CD14-positive monocyte (primary cell): ENCODE measurements at regions not wholly inside any gene's neighbourhood (a gene's known extent, or its start where the extent isn't known, plus 50 kb on each side); places are given as distances from the start of the nearest gene placed in this dataset.

Source experiments
- DNase-seq, 3 donors: peaks; one replicate each; pipeline ENCODE4 v3.0.0-alpha.2; 2011 to 2022
- H2AFZ ChIP-seq: 2 replicates; pipeline ENCODE4 v1.6.0; 2012; ENCODE audit warnings: mild to moderate bottlenecking, low read depth, low read length, inconsistent platforms; ENCODE audit not compliant: insufficient read depth, poor library complexity, severe bottlenecking
- H3K27ac ChIP-seq, 2 donors: 1 replicate in 1 of 2; 2 replicates in 1 of 2; pipeline ENCODE4 v1.5.1; 2012 to 2013; ENCODE audit warnings: low read length in 2 of 2, control low read depth in 1 of 2, inconsistent platforms in 1 of 2, low read depth in 1 of 2, mild to moderate bottlenecking in 1 of 2
- H3K27me3 ChIP-seq, 2 donors: one replicate each; pipeline versions ENCODE4 v1.6.0 to v1.6.1; 2011 to 2013; ENCODE audit warnings: low read length in 2 of 2; ENCODE audit not compliant: control insufficient read depth in 2 of 2, insufficient read depth in 2 of 2
- H3K36me3 ChIP-seq, 2 donors: replicated peaks in 1 of 2; 1 replicate in 1 of 2; 2 replicates in 1 of 2; pipeline versions ENCODE4 v1.5.1 to v1.6.1; 2012 to 2013; ENCODE audit warnings: low read length in 2 of 2, control low read depth in 1 of 2, inconsistent platforms in 1 of 2, mild to moderate bottlenecking in 1 of 2; ENCODE audit not compliant: insufficient read depth in 2 of 2, control insufficient read depth in 1 of 2
- H3K4me1 ChIP-seq, 2 donors: 1 replicate in 1 of 2; 2 replicates in 1 of 2; pipeline versions ENCODE4 v1.5.1 to v1.6.1; 2012 to 2013; ENCODE audit warnings: low read length in 2 of 2, control low read depth in 1 of 2, inconsistent platforms in 1 of 2, mild to moderate bottlenecking in 1 of 2, moderate library complexity in 1 of 2; ENCODE audit not compliant: insufficient read depth in 2 of 2, control insufficient read depth in 1 of 2
- H3K4me2 ChIP-seq: replicated peaks from 2 replicates; pipeline ENCODE3; 2012; ENCODE audit warnings: low read length, moderate library complexity, mild to moderate bottlenecking; ENCODE audit not compliant: poor library complexity, severe bottlenecking; ENCODE audit errors: extremely low read depth
- H3K4me3 ChIP-seq, 3 experiments: fragments of 200-600 bp in 1 of 3; sonication (generic) in 1 of 3; replicated peaks in 1 of 3; 1 replicate in 2 of 3; 2 replicates in 1 of 3; pipeline ENCODE4 v1.5.1; 2011 to 2013; ENCODE audit warnings: low read length in 3 of 3, mild to moderate bottlenecking in 3 of 3, control low read depth in 2 of 3, low read depth in 2 of 3, inconsistent platforms in 1 of 3, moderate library complexity in 1 of 3
- H3K79me2 ChIP-seq: 2 replicates; pipeline ENCODE4 v1.6.0; 2012; ENCODE audit warnings: mild to moderate bottlenecking, control low read depth, inconsistent platforms, low read length, moderate library complexity; ENCODE audit not compliant: insufficient read depth
- H3K9ac ChIP-seq: 2 replicates; pipeline ENCODE4 v1.6.0; 2017; ENCODE audit warnings: low read length, mild to moderate bottlenecking; ENCODE audit not compliant: insufficient read depth, poor library complexity, severe bottlenecking
- H3K9me3 ChIP-seq, 2 donors: replicated peaks in 1 of 2; 1 replicate in 1 of 2; 2 replicates in 1 of 2; pipeline versions ENCODE4 v1.5.1 to v1.6.1; 2012 to 2013; ENCODE audit warnings: low read length in 2 of 2, control low read depth in 1 of 2; ENCODE audit not compliant: control insufficient read depth in 1 of 2, insufficient read depth in 1 of 2
- H4K20me1 ChIP-seq: 2 replicates; pipeline ENCODE4 v1.6.0; 2012; ENCODE audit warnings: mild to moderate bottlenecking, low read length, control low read depth, moderate library complexity; ENCODE audit not compliant: insufficient read depth
- H3K27ac Mint-ChIP-seq, 7 donors: one replicate each; pipeline ENCODE4 v1.8.0; 2020; ENCODE audit warnings: mild to moderate bottlenecking in 7 of 7, mixed read lengths in 7 of 7, moderate library complexity in 6 of 7, inconsistent platforms in 2 of 7
- H3K27me3 Mint-ChIP-seq, 3 donors: one replicate each; pipeline ENCODE4 v1.8.0; 2021 to 2022; ENCODE audit warnings: low read depth in 3 of 3, mild to moderate bottlenecking in 3 of 3, mixed read lengths in 3 of 3, moderate library complexity in 3 of 3, inconsistent platforms in 1 of 3
- H3K36me3 Mint-ChIP-seq, 2 donors: one replicate each; pipeline ENCODE4 v1.8.0; 2020; ENCODE audit warnings: mixed read lengths in 2 of 2, inconsistent platforms in 1 of 2, mild to moderate bottlenecking in 1 of 2
- H3K4me1 Mint-ChIP-seq: one replicate; pipeline ENCODE4 v1.8.0; 2020; ENCODE audit warnings: mild to moderate bottlenecking, mixed read lengths
- H3K4me3 Mint-ChIP-seq, 2 donors: one replicate each; pipeline ENCODE4 v1.8.0; 2020; ENCODE audit warnings: mild to moderate bottlenecking in 2 of 2, mixed read lengths in 2 of 2, moderate library complexity in 1 of 2
- H3K9me3 Mint-ChIP-seq, 7 donors: one replicate each; pipeline ENCODE4 v1.8.0; 2020 to 2022; ENCODE audit warnings: mixed read lengths in 7 of 7, mild to moderate bottlenecking in 6 of 7, moderate library complexity in 6 of 7, inconsistent platforms in 2 of 7
- WGBS: methylation state at CpG from one replicate; pipeline ENCODE4 v1.1.5; 2013; ENCODE audit warnings: missing lambda C conversion rate; ENCODE audit not compliant: insufficient coverage; 5-methylcytosine and 5-hydroxymethylcytosine counted together
- intact Hi-C, 2 donors: fragments of 100-400 bp; cut with micrococcal nuclease; formaldehyde crosslinking; loops; one replicate each; pipeline versions ENCODE4 v1.15.0 to v1.15.1; 2023
- TF ChIP-seq, protein P1 (sequence below): fragments of 200-600 bp; IDR thresholded peaks from one replicate; pipeline ENCODE4 v1.8.0; 2022; ENCODE audit warnings: antibody characterized with exemption, mild to moderate bottlenecking

DNA sequence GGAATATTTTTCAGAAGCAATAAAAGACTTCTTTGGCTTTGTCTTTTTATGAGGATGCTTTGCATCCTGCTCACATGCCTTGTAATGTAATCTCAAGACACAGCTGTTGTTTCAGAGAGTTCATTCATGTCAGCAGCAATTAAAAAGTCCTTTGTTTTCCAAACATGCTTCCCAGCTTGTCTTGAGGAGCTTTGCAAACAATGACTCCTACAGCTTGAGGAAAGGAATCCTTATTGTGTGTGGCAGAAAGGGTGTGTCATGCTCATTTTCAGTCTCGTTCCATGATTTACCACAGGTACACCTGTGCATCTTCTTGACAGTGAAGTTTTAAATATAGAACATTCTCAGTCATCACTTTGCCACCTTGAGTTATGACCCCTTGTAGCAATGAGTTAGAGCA, 139.2 kb upstream of the AADAT start:
- Histone ChIP-seq H3K4me3 (no peak overlapping the region), H3K9ac (no peak overlapping the region), H3K27me3 (no peaks in the 10 kb centered on the region), H3K27ac (no peak overlapping the region), H2AFZ (no peak overlapping the region), H3K4me2 (no peak overlapping the region), H3K4me1 (no peaks in the 10 kb centered on the region), H3K9me3 (no peaks in the 10 kb centered on the region), H3K36me3 (no peaks in the 10 kb centered on the region), H3K79me2 (no peaks in the 10 kb centered on the region), H4K20me1 (no peaks in the 10 kb centered on the region)
- Mint-ChIP-seq H3K27me3 (peaks cover 0 to 2% (median 2%) of the 10 kb centered on the region in 3 donors), H3K27ac (no peak overlapping the region), H3K4me3 (no peak overlapping the region), H3K4me1 (no peaks in the 10 kb centered on the region), H3K36me3 (no peaks in the 10 kb centered on the region), H3K9me3 (peaks cover 0 to 4% (median 0%) of the 10 kb centered on the region in 7 donors)
- TF ChIP-seq, protein P1, sequence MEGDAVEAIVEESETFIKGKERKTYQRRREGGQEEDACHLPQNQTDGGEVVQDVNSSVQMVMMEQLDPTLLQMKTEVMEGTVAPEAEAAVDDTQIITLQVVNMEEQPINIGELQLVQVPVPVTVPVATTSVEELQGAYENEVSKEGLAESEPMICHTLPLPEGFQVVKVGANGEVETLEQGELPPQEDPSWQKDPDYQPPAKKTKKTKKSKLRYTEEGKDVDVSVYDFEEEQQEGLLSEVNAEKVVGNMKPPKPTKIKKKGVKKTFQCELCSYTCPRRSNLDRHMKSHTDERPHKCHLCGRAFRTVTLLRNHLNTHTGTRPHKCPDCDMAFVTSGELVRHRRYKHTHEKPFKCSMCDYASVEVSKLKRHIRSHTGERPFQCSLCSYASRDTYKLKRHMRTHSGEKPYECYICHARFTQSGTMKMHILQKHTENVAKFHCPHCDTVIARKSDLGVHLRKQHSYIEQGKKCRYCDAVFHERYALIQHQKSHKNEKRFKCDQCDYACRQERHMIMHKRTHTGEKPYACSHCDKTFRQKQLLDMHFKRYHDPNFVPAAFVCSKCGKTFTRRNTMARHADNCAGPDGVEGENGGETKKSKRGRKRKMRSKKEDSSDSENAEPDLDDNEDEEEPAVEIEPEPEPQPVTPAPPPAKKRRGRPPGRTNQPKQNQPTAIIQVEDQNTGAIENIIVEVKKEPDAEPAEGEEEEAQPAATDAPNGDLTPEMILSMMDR: no peak
- WGBS: no CpG with 5 or more reads among the region's 1 CpG
- intact Hi-C loops: no loop called here
- no peak for DNase-seq

DNA sequence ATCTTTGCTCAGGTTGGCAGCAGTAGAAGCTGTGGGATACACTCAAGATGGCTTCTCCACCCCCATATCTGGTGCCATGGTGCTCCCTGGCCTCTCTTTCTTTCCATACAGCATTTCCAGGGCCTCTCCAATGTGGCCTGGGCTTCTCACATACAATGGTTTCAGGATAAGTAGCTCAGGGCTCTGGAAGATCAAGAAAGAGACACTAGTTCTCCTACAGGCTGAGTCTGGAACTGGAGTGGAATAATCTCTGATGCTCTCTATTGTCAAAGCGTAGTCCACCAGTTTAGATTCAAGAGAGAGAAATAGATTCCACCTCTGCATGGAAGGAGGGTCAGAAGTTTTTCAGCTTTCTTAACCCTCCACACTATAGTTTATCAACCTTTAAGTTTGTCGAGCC, 138.2 kb upstream of the AADAT start:
- H3K9ac ChIP-seq: no peak overlapping the region
- TF ChIP-seq, protein P1: no peak
- no peaks in the 10 kb centered on the region for H3K4me1 ChIP-seq
- DNase-seq: no peak
- no peaks in the 10 kb centered on the region for H4K20me1 ChIP-seq
- H3K9me3 ChIP-seq: no peaks in the 10 kb centered on the region
- no peak overlapping the region for H3K27ac ChIP-seq
- intact Hi-C loops: no loop called here
- Mint-ChIP-seq H3K27ac (peak overlapping the region in 1 of 7 donors; percentile 2), H3K4me1 (no peaks in the 10 kb centered on the region), H3K4me3 (no peak overlapping the region), H3K9me3 (peaks cover 0 to 4% (median 0%) of the 10 kb centered on the region in 7 donors), H3K36me3 (no peaks in the 10 kb centered on the region), H3K27me3 (peaks cover 0 to 2% (median 2%) of the 10 kb centered on the region in 3 donors)
- H3K4me3 ChIP-seq: no peak overlapping the region
- no peaks in the 10 kb centered on the region for H3K79me2 ChIP-seq
- H2AFZ ChIP-seq: no peak overlapping the region
- no peak overlapping the region for H3K4me2 ChIP-seq
- no peaks in the 10 kb centered on the region for H3K36me3 ChIP-seq
- H3K27me3 ChIP-seq: no peaks in the 10 kb centered on the region
- WGBS: no CpG with 5 or more reads among the region's 2 CpGs
